ENCODE measurements at regions not wholly inside any gene's neighbourhood (a gene's known extent, or its start where the extent isn't known, plus 50 kb on each side); places are given as distances from the start of the nearest gene placed in this dataset.

- Histone ChIP-seq H2AFZ (ENCODE audit: low read length) (no peak overlapping the region), H3K9me2 (ENCODE audit: insufficient read depth, low read length) (no peaks in the 10 kb centered on the region), H3K36me3 (ENCODE audit: insufficient read depth, low read length) (no peaks in the 10 kb centered on the region), H3K79me2 (ENCODE audit: insufficient read depth, low read depth, low read length) (no peaks in the 10 kb centered on the region), H4K20me1 (ENCODE audit: insufficient read depth, low read length) (no peaks in the 10 kb centered on the region), H3K4me3 (ENCODE audit: low read depth, low read length, poor library complexity, severe bottlenecking) (no peak overlapping the region), H3K4me2 (ENCODE audit: low read length) (no peak overlapping the region), H3K9me3 (ENCODE audit: low read length) (no peaks in the 10 kb centered on the region), H3K4me1 (ENCODE audit: insufficient read depth, low read length, poor library complexity, severe bottlenecking) (no peaks in the 10 kb centered on the region), H3K27ac (ENCODE audit: low read depth, low read length, poor library complexity, severe bottlenecking) (no peak overlapping the region)
- no peak for DNase-seq (ENCODE audit: low spot score)
- CTCF ChIA-PET (ENCODE audit: unreplicated experiment) = no interaction called here
- intact Hi-C loops (cut with micrococcal nuclease; ENCODE audit: unreplicated experiment) = loop anchor here (10.0 kb wide), 2 partner anchors 548 to 1538 kb away; no protein-coding TSS in a partner anchor
- TF ChIP-seq CTCF (conservative IDR thresholded peaks at IDR 0.05; ENCODE audit: low read length) (no peak), EZH2phosphoT487 (IDR thresholded peaks at IDR 0.05; ENCODE audit: borderline replicate concordance, low read depth, low read length) (no peak)
- POLR2A ChIA-PET = no interaction called here
- no TSS peak for BruUV-seq (replicated peaks)
Measured at GRCh38 chr19:32223106-32223505, 122.3 kb upstream of the ZNF507 start.

- intact Hi-C loops (cut with micrococcal nuclease; ENCODE audit: unreplicated experiment) = loop anchor here (2.0 to 10.0 kb wide), 3 partner anchors 549 to 1539 kb away; no protein-coding TSS in a partner anchor
- no peaks in the 10 kb centered on the region for H3K9me2 ChIP-seq (ENCODE audit: insufficient read depth, low read length)
- BruUV-seq (replicated peaks) = no TSS peak
- CTCF ChIA-PET (ENCODE audit: unreplicated experiment) = no interaction called here
- H3K36me3 ChIP-seq (ENCODE audit: insufficient read depth, low read length) = no peaks in the 10 kb centered on the region
- no peak overlapping the region for H3K4me2 ChIP-seq (ENCODE audit: low read length)
- TF ChIP-seq EZH2phosphoT487 (IDR thresholded peaks at IDR 0.05; ENCODE audit: borderline replicate concordance, low read depth, low read length) = no peak
- TF ChIP-seq CTCF (conservative IDR thresholded peaks at IDR 0.05; ENCODE audit: low read length) = no peak
- no peaks in the 10 kb centered on the region for H3K4me1 ChIP-seq (ENCODE audit: insufficient read depth, low read length, poor library complexity, severe bottlenecking)
- no peak overlapping the region for H3K4me3 ChIP-seq (ENCODE audit: low read depth, low read length, poor library complexity, severe bottlenecking)
- H4K20me1 ChIP-seq (ENCODE audit: insufficient read depth, low read length) = no peaks in the 10 kb centered on the region
- POLR2A ChIA-PET = no interaction called here
- no peak overlapping the region for H2AFZ ChIP-seq (ENCODE audit: low read length)
- H3K79me2 ChIP-seq (ENCODE audit: insufficient read depth, low read depth, low read length) = no peaks in the 10 kb centered on the region
- DNase-seq (ENCODE audit: low spot score) = no peak
- H3K9me3 ChIP-seq (ENCODE audit: low read length) = no peaks in the 10 kb centered on the region
- no peak overlapping the region for H3K27ac ChIP-seq (ENCODE audit: low read depth, low read length, poor library complexity, severe bottlenecking)
Measured at GRCh38 chr19:32223595-32224370, 121.6 kb upstream of the ZNF507 start.
